ENCODE measurements at regions not wholly inside any gene's neighbourhood (a gene's known extent, or its start where the extent isn't known, plus 50 kb on each side); places are given as distances from the start of the nearest gene placed in this dataset.

DNA sequence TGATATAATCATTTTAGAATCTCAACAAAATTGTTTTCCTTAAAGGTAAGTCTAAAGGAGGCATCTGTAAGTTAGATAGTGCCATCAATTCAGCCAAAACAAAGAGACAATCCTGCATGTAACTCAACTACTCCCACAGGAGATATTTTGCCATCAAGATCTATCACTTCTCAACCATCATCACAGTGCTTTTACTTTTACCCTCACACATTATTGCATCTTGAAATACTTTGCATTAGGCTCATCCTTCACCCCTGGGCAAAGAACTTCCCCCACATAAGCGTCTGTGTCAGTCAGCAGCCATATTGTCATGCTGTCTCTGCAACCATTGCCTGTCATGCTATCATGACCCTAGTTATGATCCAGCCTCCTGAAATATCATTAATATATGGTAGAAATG, 54.9 kb upstream of the NLGN1 start:
- DNase-seq (ENCODE audit: low read depth) = no peak
- H3K27me3 ChIP-seq (ENCODE audit: control insufficient read depth, insufficient read depth, low read length) = no peaks in the 10 kb centered on the region
- TF ChIP-seq, protein P1, sequence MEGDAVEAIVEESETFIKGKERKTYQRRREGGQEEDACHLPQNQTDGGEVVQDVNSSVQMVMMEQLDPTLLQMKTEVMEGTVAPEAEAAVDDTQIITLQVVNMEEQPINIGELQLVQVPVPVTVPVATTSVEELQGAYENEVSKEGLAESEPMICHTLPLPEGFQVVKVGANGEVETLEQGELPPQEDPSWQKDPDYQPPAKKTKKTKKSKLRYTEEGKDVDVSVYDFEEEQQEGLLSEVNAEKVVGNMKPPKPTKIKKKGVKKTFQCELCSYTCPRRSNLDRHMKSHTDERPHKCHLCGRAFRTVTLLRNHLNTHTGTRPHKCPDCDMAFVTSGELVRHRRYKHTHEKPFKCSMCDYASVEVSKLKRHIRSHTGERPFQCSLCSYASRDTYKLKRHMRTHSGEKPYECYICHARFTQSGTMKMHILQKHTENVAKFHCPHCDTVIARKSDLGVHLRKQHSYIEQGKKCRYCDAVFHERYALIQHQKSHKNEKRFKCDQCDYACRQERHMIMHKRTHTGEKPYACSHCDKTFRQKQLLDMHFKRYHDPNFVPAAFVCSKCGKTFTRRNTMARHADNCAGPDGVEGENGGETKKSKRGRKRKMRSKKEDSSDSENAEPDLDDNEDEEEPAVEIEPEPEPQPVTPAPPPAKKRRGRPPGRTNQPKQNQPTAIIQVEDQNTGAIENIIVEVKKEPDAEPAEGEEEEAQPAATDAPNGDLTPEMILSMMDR (IDR thresholded peaks at IDR 0.05; ENCODE audit: insufficient read depth, low read length, severe bottlenecking) = no peak
- no peak overlapping the region for H3K4me3 ChIP-seq (ENCODE audit: low read depth, low read length)
- no peak for FAIRE-seq
- no peaks in the 10 kb centered on the region for H3K36me3 ChIP-seq (ENCODE audit: control insufficient read depth, insufficient read depth, low read length)

DNA sequence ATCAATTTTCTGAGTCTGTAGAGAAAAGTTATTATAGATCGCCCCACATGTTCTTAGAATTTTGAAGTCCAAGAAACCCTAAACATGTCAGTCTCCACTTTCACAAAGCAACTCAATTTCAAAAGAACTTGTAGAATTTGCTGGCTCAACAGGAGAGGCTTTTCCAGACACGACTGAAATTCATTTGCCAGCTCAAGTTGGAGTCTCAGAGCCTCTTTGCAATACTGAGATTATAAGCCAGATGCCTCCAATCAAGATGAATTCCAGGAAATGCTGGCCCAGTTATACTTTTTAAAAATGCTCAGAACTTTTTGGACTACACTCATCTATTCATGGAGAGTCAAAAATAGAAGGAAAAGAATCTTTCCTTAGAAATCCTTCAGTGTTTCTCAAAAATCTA, 56.9 kb upstream of the NLGN1 start:
- H3K27me3 ChIP-seq (ENCODE audit: control insufficient read depth, insufficient read depth, low read length) = no peaks in the 10 kb centered on the region
- no peaks in the 10 kb centered on the region for H3K36me3 ChIP-seq (ENCODE audit: control insufficient read depth, insufficient read depth, low read length)
- FAIRE-seq = no peak
- DNase-seq (ENCODE audit: low read depth) = no peak
- TF ChIP-seq, protein P1 (IDR thresholded peaks at IDR 0.05; ENCODE audit: insufficient read depth, low read length, severe bottlenecking) = no peak
- H3K4me3 ChIP-seq (ENCODE audit: low read depth, low read length) = no peak overlapping the region

DNA sequence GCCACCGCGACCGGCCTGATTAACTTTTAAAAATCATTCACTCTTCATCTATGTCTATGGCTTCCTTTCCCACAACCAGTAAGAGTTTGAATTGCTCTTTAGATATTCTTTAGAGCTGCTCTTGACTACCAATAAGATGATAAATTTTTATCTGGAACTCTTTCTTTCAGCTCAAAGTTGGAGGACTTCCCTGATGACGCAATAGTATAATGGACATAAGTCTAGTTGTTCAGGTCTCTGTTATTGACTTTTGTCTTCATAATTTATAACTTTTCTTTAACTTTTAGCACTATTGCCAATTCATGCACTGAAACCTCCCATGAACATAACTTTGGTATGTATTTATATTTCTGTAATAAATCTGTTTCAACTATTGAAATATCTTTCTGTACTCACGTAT, 61.3 kb upstream of the NLGN1 start:
- H3K4me3 ChIP-seq (ENCODE audit: low read depth, low read length) = no peak overlapping the region
- no peak for DNase-seq (ENCODE audit: low read depth)
- no peaks in the 10 kb centered on the region for H3K27me3 ChIP-seq (ENCODE audit: control insufficient read depth, insufficient read depth, low read length)
- H3K36me3 ChIP-seq (ENCODE audit: control insufficient read depth, insufficient read depth, low read length) = no peaks in the 10 kb centered on the region
- TF ChIP-seq, protein P1 (IDR thresholded peaks at IDR 0.05; ENCODE audit: insufficient read depth, low read length, severe bottlenecking) = no peak
- FAIRE-seq = no peak

DNA sequence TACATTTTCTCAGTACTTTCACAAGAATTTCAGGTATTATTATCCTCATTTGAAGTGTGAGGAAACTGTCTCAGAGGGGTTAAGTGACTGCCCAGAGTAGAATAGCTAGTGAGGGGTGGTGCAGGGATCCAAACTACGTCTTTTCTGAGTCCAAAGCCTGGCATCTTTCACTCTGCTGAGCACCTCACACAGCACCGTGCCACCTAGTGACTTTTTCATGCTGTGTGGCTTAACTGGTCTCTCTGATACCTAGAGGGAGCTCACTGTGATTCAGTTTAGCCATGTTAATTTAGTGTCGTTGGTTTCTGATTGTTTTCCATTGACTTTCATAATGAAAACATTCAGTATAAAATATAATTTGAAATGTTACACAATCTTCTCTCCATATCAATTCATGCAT, 91.4 kb upstream of the NLGN1 start:
- FAIRE-seq = no peak
- no peaks in the 10 kb centered on the region for H3K36me3 ChIP-seq (ENCODE audit: control insufficient read depth, insufficient read depth, low read length)
- DNase-seq (ENCODE audit: low read depth) = no peak
- no peak overlapping the region for H3K4me3 ChIP-seq (ENCODE audit: low read depth, low read length)
- TF ChIP-seq, protein P1 (IDR thresholded peaks at IDR 0.05; ENCODE audit: insufficient read depth, low read length, severe bottlenecking) = no peak
- no peaks in the 10 kb centered on the region for H3K27me3 ChIP-seq (ENCODE audit: control insufficient read depth, insufficient read depth, low read length)

DNA sequence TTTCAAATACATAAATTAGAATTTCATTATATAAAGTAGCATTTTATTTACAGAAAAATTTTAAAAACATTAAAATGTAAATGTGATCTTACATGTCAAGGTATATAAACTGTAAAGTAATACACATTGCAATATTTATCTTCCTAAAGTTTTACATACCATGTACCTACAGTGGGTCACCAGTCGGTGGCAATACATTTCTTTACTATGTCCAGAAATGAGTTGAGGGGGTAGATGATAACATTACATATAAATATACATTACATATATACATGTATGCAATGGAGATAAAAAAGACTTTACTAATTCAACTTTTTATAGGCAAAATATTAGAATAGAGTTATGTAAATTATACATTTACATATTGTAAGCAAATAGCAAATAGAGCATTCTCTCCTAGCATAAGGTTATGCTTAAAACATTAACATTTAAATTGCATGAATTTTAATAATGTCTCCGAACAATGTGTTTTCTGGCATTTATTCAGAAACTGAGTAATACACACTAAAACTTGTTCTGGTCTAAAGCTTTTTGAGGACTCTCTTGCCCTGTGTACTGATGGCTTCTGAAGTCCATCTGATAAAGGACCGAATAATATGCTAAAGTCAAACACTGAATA, 93.3 kb upstream of the NLGN1 start:
- no peaks in the 10 kb centered on the region for H3K36me3 ChIP-seq (ENCODE audit: control insufficient read depth, insufficient read depth, low read length)
- no peaks in the 10 kb centered on the region for H3K27me3 ChIP-seq (ENCODE audit: control insufficient read depth, insufficient read depth, low read length)
- H3K4me3 ChIP-seq (ENCODE audit: low read depth, low read length) = no peak overlapping the region
- FAIRE-seq = no peak
- TF ChIP-seq, protein P1 (IDR thresholded peaks at IDR 0.05; ENCODE audit: insufficient read depth, low read length, severe bottlenecking) = no peak
- DNase-seq (ENCODE audit: low read depth) = no peak

DNA sequence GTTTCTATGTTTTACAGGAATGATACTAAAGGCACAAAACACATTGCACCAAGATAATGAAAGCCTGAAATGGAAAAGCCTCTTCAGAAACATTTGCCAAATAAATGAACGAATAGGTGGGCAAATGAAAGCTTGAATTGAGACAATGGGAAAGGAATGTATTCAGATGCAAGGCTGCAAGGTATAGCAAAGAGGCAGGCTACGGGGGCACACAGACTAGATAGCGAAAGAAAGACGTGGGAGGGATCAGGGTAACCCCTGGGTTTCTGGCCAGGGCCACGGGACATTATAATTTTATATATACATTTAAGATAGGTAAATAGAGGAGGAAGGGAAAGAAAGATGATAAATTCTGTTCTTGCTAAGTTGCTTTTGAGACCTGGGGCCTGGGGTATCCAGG, 95.9 kb upstream of the NLGN1 start:
- no peaks in the 10 kb centered on the region for H3K27me3 ChIP-seq (ENCODE audit: control insufficient read depth, insufficient read depth, low read length)
- no peak for FAIRE-seq
- H3K36me3 ChIP-seq (ENCODE audit: control insufficient read depth, insufficient read depth, low read length) = no peaks in the 10 kb centered on the region
- TF ChIP-seq, protein P1 (IDR thresholded peaks at IDR 0.05; ENCODE audit: insufficient read depth, low read length, severe bottlenecking) = no peak
- no peak overlapping the region for H3K4me3 ChIP-seq (ENCODE audit: low read depth, low read length)
- no peak for DNase-seq (ENCODE audit: low read depth)
